GM12878 (cell line): ENCODE measurements at regions not wholly inside any gene's neighbourhood (a gene's known extent, or its start where the extent isn't known, plus 50 kb on each side); places are given as distances from the start of the nearest gene placed in this dataset.

Source experiments
- CEBPB ChIP-seq, 2 experiments: fragments of 150-350 bp in 1 of 2; IDR thresholded peaks; 2 replicates each; pipeline ENCODE4 v1.6.1; 2012 to 2014; ENCODE audit warnings: low read depth in 2 of 2, low read length in 2 of 2, borderline replicate concordance in 1 of 2, inconsistent platforms in 1 of 2
- CHD1 ChIP-seq: IDR thresholded peaks from 2 replicates; pipeline ENCODE4 v1.6.1; 2012; ENCODE audit warnings: low read depth, low read length, improper control_type of control experiment
- HDAC2 ChIP-seq: fragments of 200-600 bp; sonication (generic); IDR thresholded peaks from 2 replicates; pipeline ENCODE4 v1.6.1; 2017
- MEF2A ChIP-seq: IDR thresholded peaks from 2 replicates; pipeline ENCODE4 v1.6.1; 2011; ENCODE audit warnings: low read depth, mild to moderate bottlenecking, low read length, moderate library complexity; ENCODE audit not compliant: insufficient read depth
- NRF1 ChIP-seq: conservative IDR thresholded peaks from 2 replicates; pipeline ENCODE4 v1.6.1; 2011; ENCODE audit warnings: mild to moderate bottlenecking, low read depth, low read length, improper control_type of control experiment
- POLR2A ChIP-seq: IDR thresholded peaks from 2 replicates; pipeline ENCODE4 v1.6.1; 2011; ENCODE audit warnings: low read depth, mild to moderate bottlenecking, low read length
- TF ChIP-seq, protein P1 (sequence below): IDR thresholded peaks from 2 replicates; pipeline ENCODE4 v1.6.1; 2011; ENCODE audit warnings: low read depth, low read length, improper control_type of control experiment, borderline replicate concordance
- TF ChIP-seq, protein P2 (sequence below), 3 experiments: IDR thresholded peaks in 2 of 3; conservative IDR thresholded peaks in 1 of 3; 2 replicates each; pipeline ENCODE4 v1.5.1; 2011; ENCODE audit warnings: low read depth in 3 of 3, low read length in 3 of 3, mild to moderate bottlenecking in 3 of 3, control low read depth in 2 of 3, moderate library complexity in 2 of 3, inconsistent platforms in 1 of 3, mixed read lengths in 1 of 3; ENCODE audit not compliant: control insufficient read depth in 2 of 3, insufficient read depth in 1 of 3; ENCODE audit errors: extremely low read depth in 1 of 3
- TF ChIP-seq, protein P3 (sequence below): fragments of 450-650 bp; formaldehyde crosslinking; IDR thresholded peaks from 2 replicates; pipeline ENCODE4 v1.4.0; 2022; ENCODE audit warnings: mild to moderate bottlenecking, moderate library complexity

DNA sequence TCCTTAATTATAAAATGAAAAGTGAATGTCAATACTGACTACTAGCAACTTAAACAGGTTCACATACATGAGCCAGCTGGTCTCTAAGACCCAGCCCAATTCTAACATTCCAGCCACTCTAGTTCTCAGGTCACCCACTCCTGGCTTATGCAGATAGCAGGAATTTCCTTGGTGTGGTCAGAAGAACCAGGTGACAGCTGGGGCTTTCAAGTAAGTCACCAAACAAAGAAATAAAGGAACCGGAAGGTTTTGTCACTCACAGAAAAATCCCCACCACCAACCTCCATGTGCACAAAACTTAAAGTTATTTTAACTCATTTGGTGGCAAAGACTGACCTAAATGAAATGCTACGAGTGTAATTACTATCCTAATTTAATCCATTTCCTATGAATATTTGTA lies 129.6 kb upstream of the CDKN3 start:
- TF ChIP-seq POLR2A (no peak), MEF2A (no peak), CHD1 (no peak), CEBPB (IDR thresholded peaks at IDR 0.05; ENCODE audit: borderline replicate concordance in 1 of 2, low read depth in 2 of 2, low read length in 2 of 2) (no peak), NRF1 (no peak), HDAC2 (no peak)
- TF ChIP-seq, protein P1, sequence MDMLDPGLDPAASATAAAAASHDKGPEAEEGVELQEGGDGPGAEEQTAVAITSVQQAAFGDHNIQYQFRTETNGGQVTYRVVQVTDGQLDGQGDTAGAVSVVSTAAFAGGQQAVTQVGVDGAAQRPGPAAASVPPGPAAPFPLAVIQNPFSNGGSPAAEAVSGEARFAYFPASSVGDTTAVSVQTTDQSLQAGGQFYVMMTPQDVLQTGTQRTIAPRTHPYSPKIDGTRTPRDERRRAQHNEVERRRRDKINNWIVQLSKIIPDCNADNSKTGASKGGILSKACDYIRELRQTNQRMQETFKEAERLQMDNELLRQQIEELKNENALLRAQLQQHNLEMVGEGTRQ, result no peak
- TF ChIP-seq, protein P2, sequence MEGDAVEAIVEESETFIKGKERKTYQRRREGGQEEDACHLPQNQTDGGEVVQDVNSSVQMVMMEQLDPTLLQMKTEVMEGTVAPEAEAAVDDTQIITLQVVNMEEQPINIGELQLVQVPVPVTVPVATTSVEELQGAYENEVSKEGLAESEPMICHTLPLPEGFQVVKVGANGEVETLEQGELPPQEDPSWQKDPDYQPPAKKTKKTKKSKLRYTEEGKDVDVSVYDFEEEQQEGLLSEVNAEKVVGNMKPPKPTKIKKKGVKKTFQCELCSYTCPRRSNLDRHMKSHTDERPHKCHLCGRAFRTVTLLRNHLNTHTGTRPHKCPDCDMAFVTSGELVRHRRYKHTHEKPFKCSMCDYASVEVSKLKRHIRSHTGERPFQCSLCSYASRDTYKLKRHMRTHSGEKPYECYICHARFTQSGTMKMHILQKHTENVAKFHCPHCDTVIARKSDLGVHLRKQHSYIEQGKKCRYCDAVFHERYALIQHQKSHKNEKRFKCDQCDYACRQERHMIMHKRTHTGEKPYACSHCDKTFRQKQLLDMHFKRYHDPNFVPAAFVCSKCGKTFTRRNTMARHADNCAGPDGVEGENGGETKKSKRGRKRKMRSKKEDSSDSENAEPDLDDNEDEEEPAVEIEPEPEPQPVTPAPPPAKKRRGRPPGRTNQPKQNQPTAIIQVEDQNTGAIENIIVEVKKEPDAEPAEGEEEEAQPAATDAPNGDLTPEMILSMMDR (IDR thresholded peaks at IDR 0.05 in 2 of 3, conservative IDR thresholded peaks at IDR 0.05 in 1 of 3; ENCODE audit: control insufficient read depth in 2 of 3, extremely low read depth in 1 of 3, insufficient read depth in 1 of 3, low read depth in 3 of 3, low read length in 3 of 3), result no peak
- TF ChIP-seq, protein P3, sequence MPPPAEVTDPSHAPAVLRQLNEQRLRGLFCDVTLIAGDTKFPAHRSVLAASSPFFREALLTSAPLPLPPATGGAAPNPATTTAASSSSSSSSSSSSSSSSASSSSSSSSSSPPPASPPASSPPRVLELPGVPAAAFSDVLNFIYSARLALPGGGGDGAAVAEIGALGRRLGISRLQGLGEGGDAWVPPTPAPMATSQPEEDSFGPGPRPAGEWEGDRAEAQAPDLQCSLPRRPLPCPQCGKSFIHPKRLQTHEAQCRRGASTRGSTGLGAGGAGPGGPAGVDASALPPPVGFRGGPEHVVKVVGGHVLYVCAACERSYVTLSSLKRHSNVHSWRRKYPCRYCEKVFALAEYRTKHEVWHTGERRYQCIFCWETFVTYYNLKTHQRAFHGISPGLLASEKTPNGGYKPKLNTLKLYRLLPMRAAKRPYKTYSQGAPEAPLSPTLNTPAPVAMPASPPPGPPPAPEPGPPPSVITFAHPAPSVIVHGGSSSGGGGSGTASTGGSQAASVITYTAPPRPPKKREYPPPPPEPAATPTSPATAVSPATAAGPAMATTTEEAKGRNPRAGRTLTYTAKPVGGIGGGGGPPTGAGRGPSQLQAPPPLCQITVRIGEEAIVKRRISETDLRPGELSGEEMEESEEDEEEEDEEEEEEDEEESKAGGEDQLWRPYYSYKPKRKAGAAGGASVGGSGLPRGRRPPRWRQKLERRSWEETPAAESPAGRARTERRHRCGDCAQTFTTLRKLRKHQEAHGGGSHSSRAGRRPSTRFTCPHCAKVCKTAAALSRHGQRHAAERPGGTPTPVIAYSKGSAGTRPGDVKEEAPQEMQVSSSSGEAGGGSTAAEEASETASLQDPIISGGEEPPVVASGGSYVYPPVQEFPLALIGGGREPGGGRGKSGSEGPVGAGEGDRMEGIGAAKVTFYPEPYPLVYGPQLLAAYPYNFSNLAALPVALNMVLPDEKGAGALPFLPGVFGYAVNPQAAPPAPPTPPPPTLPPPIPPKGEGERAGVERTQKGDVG (CRISPR knock-in tag), result no peak
